ENCODE measurements at regions not wholly inside any gene's neighbourhood (a gene's known extent, or its start where the extent isn't known, plus 50 kb on each side); places are given as distances from the start of the nearest gene placed in this dataset.

DNA sequence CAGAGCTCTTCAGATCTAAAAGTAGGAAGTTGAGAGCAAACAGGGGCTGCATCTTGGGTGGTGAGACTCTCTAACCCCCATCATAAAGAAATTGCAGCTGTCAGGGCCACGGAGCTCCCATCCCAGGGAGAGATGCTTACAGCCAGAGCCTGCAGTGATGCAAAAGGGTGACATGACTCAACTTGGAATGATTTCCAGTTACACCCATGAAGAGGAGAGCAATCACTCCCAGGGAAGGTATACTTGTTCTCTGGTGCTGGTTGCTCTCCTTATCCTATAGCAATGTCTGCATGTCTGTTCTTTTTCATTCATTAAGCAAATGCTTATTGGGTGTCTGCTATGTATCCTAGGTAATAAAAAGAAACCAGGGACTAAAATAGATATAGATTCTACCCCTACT lies 228.0 kb downstream of the RAB11FIP2 start (continued):
- TF ChIP-seq KDM4A (IDR thresholded peaks at IDR 0.05; ENCODE audit: low read depth, low read length, severe bottlenecking) (no peak), YY1 (IDR thresholded peaks at IDR 0.05; ENCODE audit: low read depth, low read length) (no peak), ATF2 (IDR thresholded peaks at IDR 0.05; ENCODE audit: low read length) (no peak), HDAC2 (IDR thresholded peaks at IDR 0.05; ENCODE audit: borderline replicate concordance in 1 of 2, low read depth in 2 of 2, low read length in 2 of 2) (no peak), RBBP5 (IDR thresholded peaks at IDR 0.05; ENCODE audit: borderline replicate concordance, low read depth, low read length) (no peak), SRF (IDR thresholded peaks at IDR 0.05; ENCODE audit: low read depth, low read length) (no peak), CHD7 (IDR thresholded peaks at IDR 0.05; ENCODE audit: insufficient replicate concordance, low read length) (no peak)

Measured in H1 (cell line).